Upper lobe of right lung (tissue), 1 donor: ENCODE measurements at regions not wholly inside any gene's neighbourhood (a gene's known extent, or its start where the extent isn't known, plus 50 kb on each side); places are given as distances from the start of the nearest gene placed in this dataset.

Source experiments
- ATAC-seq: fragments of 200-7000 bp; cut with Tn5 transposase; one replicate; pipeline ENCODE4 v1.9.1; 2020; ENCODE audit warnings: mild to moderate bottlenecking, moderate library complexity
- DNase-seq: peaks from one replicate; pipeline ENCODE4 v3.0.0-alpha.2; 2020
- H3K27ac ChIP-seq: fragments of 200-600 bp; one replicate; pipeline ENCODE4 v1.8.0; 2022
- H3K27me3 ChIP-seq: fragments of 200-600 bp; one replicate; pipeline ENCODE4 v1.8.0; 2022; ENCODE audit warnings: mild to moderate bottlenecking
- H3K36me3 ChIP-seq: fragments of 200-600 bp; one replicate; pipeline ENCODE4 v1.8.0; 2022
- H3K4me1 ChIP-seq: fragments of 200-600 bp; one replicate; pipeline ENCODE4 v1.8.0; 2022
- H3K4me3 ChIP-seq: fragments of 200-600 bp; one replicate; pipeline ENCODE4 v1.8.0; 2022; ENCODE audit warnings: mild to moderate bottlenecking
- H3K9me3 ChIP-seq: fragments of 200-600 bp; one replicate; pipeline ENCODE4 v1.8.0; 2022
- intact Hi-C: fragments of 100-400 bp; cut with DNase I; formaldehyde crosslinking; loops from one replicate; pipeline ENCODE4 v1.11.0; 2022
- TF ChIP-seq, protein P1 (sequence below): fragments of 200-600 bp; IDR thresholded peaks from one replicate; pipeline ENCODE4 v1.8.0; 2022; ENCODE audit warnings: antibody characterized with exemption
- donor health status: DM: no; HTN: yes; CAD: no; lungs with severe emphysema.

DNA sequence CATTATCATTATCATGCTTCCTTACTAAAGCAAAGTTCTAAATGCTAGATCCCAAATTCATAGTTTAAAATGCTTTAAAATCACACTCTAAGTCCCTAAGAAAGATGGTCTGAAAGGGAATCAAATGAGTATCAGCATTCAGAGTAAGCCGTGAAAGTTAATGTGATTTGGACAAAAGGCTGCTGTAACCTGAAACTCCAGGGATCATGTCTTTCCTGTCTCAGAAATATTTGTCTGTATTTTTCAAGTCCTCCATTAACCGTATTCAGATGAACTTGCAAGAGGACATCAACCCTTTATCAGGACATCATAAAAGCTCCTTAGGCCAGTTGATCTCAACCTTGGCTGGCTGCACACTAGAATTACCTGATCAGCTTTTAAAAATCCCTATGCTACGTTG lies 324.3 kb upstream of the PKDCC start:
- TF ChIP-seq, protein P1, sequence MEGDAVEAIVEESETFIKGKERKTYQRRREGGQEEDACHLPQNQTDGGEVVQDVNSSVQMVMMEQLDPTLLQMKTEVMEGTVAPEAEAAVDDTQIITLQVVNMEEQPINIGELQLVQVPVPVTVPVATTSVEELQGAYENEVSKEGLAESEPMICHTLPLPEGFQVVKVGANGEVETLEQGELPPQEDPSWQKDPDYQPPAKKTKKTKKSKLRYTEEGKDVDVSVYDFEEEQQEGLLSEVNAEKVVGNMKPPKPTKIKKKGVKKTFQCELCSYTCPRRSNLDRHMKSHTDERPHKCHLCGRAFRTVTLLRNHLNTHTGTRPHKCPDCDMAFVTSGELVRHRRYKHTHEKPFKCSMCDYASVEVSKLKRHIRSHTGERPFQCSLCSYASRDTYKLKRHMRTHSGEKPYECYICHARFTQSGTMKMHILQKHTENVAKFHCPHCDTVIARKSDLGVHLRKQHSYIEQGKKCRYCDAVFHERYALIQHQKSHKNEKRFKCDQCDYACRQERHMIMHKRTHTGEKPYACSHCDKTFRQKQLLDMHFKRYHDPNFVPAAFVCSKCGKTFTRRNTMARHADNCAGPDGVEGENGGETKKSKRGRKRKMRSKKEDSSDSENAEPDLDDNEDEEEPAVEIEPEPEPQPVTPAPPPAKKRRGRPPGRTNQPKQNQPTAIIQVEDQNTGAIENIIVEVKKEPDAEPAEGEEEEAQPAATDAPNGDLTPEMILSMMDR = no peak
- no peaks in the 10 kb centered on the region for H3K36me3 ChIP-seq

DNA sequence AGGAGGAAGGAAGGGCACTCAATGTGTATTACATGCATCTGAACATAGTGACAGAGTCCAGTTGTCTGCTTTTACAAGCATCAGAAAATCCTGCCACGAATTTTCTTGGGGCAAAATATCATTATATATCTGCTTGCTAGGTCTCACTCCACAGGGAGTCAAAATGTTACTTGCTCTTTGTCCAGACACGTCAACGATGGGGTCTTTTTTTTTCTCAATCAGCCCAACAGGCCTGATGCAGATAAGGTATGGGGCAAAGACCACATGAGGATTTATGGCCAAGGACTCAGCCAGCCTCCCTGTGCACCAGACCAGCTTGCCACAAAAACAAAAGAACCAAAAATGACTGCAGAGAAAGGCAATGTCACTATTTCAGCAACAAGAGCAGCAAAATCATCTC lies 323.4 kb upstream of the PKDCC start:
- TF ChIP-seq, protein P1 = no peak
- intact Hi-C loops = no loop called here
- no peaks in the 10 kb centered on the region for H3K36me3 ChIP-seq
- H3K4me3 ChIP-seq = no peak overlapping the region
- no peak overlapping the region for H3K27ac ChIP-seq
- H3K9me3 ChIP-seq = no peaks in the 10 kb centered on the region
- peaks cover 11% of the 10 kb centered on the region for H3K4me1 ChIP-seq
- ATAC-seq (no peak), DNase-seq (no peak)
- H3K27me3 ChIP-seq = no peaks in the 10 kb centered on the region

More for the DNA sequence above, 324.3 kb upstream of the PKDCC start:
- peaks cover 11% of the 10 kb centered on the region for H3K4me1 ChIP-seq
- intact Hi-C loops = no loop called here
- no peak overlapping the region for H3K4me3 ChIP-seq
- H3K9me3 ChIP-seq = no peaks in the 10 kb centered on the region
- DNase-seq (no peak), ATAC-seq (no peak)
- no peaks in the 10 kb centered on the region for H3K27me3 ChIP-seq
- no peak overlapping the region for H3K27ac ChIP-seq

DNA sequence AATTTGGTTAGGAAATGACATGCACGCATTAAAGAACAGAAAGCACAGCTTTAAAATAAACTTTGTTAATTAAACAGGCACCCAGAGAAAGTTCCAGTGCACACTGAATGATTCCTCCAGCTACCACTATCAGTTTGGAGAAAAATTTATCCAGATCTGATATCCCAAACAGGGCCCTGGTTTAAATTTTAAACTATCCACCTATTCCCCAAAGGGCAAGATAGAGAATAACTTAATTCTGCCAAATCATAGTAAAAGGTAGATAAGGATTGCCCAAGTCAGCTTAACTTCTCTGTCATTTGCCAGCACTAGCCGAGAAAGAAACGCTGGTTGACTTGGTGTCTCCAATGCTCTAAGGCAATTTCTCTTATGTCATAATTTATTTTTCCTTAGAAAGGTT lies 321.9 kb upstream of the PKDCC start:
- TF ChIP-seq, protein P1 = no peak
- H3K4me3 ChIP-seq = no peak overlapping the region
- intact Hi-C loops = no loop called here
- no peak for ATAC-seq
- no peak for DNase-seq
- no peaks in the 10 kb centered on the region for H3K36me3 ChIP-seq
- H3K27ac ChIP-seq = no peak overlapping the region
- H3K4me1 ChIP-seq = peaks cover 11% of the 10 kb centered on the region
- no peaks in the 10 kb centered on the region for H3K9me3 ChIP-seq
- H3K27me3 ChIP-seq = no peaks in the 10 kb centered on the region

DNA sequence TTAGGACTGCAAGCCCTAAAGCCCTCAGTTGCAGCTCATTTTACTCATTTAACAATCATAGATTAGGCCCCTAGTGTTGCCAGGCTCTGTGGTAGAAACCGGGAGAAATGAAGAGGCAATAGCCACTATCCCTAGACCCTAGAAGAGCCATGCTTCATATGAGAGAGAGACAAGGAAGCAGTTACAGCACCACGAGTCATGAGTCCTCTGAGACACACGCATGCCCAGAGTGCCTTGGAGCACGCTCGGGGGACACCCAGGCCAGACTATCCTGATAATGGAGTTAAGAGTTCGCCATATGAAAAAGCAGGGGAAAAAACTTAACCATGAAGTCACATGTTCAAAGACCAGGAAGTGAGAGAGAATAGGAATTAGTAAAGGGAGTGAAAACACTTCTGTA lies 321.5 kb upstream of the PKDCC start:
- TF ChIP-seq, protein P1 = no peak
- intact Hi-C loops = no loop called here
- no peak for DNase-seq
- H3K36me3 ChIP-seq = no peaks in the 10 kb centered on the region
- no peak overlapping the region for H3K4me3 ChIP-seq
- peaks cover 11% of the 10 kb centered on the region for H3K4me1 ChIP-seq
- no peaks in the 10 kb centered on the region for H3K27me3 ChIP-seq
- H3K9me3 ChIP-seq = no peaks in the 10 kb centered on the region
- ATAC-seq = no peak
- no peak overlapping the region for H3K27ac ChIP-seq

DNA sequence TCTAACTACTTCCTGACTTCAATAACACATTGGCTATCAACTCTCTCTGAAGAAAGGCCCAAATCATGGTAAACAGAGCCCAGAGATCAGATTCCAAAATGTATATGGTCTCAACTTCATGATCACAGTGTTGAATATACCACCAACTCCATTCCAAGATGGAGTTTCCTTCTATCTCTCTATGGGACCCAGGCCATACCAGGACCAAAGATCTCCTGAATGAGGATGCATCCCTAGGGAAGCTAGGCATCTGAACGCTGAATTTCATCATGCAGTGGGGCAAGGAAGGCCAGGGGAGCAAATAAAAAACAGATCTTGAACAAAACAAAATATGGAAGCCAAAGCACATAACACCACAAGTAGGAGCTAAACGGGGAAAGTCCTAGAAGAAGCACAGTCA lies 320.7 kb upstream of the PKDCC start:
- no peaks in the 10 kb centered on the region for H3K27me3 ChIP-seq
- peaks cover 11% of the 10 kb centered on the region for H3K4me1 ChIP-seq
- H3K4me3 ChIP-seq = no peak overlapping the region
- intact Hi-C loops = no loop called here
- ATAC-seq (no peak), DNase-seq (no peak)
- H3K27ac ChIP-seq = no peak overlapping the region
- H3K36me3 ChIP-seq = no peaks in the 10 kb centered on the region
- H3K9me3 ChIP-seq = no peaks in the 10 kb centered on the region
- TF ChIP-seq, protein P1 = no peak

DNA sequence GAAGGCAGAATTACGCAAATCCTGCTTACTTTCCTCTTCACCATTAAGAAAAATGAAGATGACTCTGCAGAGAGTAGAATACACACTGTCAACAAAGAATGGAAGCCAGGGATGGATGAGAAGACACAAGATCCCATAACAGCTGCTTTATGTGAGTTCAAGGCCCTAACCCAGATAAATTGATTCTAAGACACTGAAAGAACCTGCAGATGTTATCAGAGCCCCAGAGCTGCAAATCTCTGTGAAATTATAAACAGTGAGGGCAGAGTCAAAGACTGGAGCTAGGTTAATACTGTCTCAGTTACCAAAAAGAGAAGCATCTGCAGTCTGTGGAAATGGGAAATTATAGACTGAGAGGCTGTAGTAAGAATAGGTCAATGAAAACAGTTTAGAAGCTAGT lies 320.1 kb upstream of the PKDCC start:
- no peaks in the 10 kb centered on the region for H3K27me3 ChIP-seq
- ATAC-seq (no peak), DNase-seq (no peak)
- no peak overlapping the region for H3K4me3 ChIP-seq
- peaks cover 11% of the 10 kb centered on the region for H3K4me1 ChIP-seq
- no peak overlapping the region for H3K27ac ChIP-seq
- no peaks in the 10 kb centered on the region for H3K36me3 ChIP-seq
- no peaks in the 10 kb centered on the region for H3K9me3 ChIP-seq
- TF ChIP-seq, protein P1 = no peak
- intact Hi-C loops = no loop called here
